Activated CD8-positive, alpha-beta memory T cell treated with anti-CD3 and anti-CD28 coated beads for 24 hours (primary cell): ENCODE measurements at regions not wholly inside any gene's neighbourhood (a gene's known extent, or its start where the extent isn't known, plus 50 kb on each side); places are given as distances from the start of the nearest gene placed in this dataset.
"Not testable (repeated sequence)": the region's sequence is repeated elsewhere in the genome, so short reads cannot be mapped to it uniquely, and the experiment has no call there.

Experiments
- DNase-seq: peaks from one replicate; pipeline ENCODE4 v3.0.0-alpha.2; 2020

- no peak for DNase-seq
Observed at GRCh38 chr10:85408388-85408787, 958.2 kb downstream of the GRID1 start.

- not testable (repeated sequence) for DNase-seq
Observed at GRCh38 chr10:85410586-85410985, 956.0 kb downstream of the GRID1 start.

- DNase-seq: no peak
Observed at GRCh38 chr10:85413570-85413969, 953.0 kb downstream of the GRID1 start.

- no peak for DNase-seq
Observed at GRCh38 chr10:85420501-85421191, 945.9 kb downstream of the GRID1 start.

- DNase-seq: no peak
Observed at GRCh38 chr10:85421421-85421820, 945.2 kb downstream of the GRID1 start.

GRCh38 chr10:85429126-85429525 lies 937.5 kb downstream of the GRID1 start:
- DNase-seq: no peak

GRCh38 chr10:85430991-85431390 lies 935.6 kb downstream of the GRID1 start:
- no peak for DNase-seq

- DNase-seq: no peak
Observed at GRCh38 chr10:85433248-85433647, 933.3 kb downstream of the GRID1 start.

GRCh38 chr10:85444868-85445267 lies 921.7 kb downstream of the GRID1 start:
- DNase-seq: no peak

- no peak for DNase-seq
Observed at GRCh38 chr10:85445702-85446101, 920.9 kb downstream of the GRID1 start.

GRCh38 chr10:85446827-85447226 lies 919.8 kb downstream of the GRID1 start:
- no peak for DNase-seq

- DNase-seq: no peak
Observed at GRCh38 chr10:85447690-85448089, 918.9 kb downstream of the GRID1 start.

GRCh38 chr10:85448716-85449115 lies 917.9 kb downstream of the GRID1 start:
- DNase-seq: no peak

GRCh38 chr10:85454386-85454785 lies 912.2 kb downstream of the GRID1 start:
- no peak for DNase-seq

GRCh38 chr10:85457191-85457590 lies 909.4 kb downstream of the GRID1 start:
- no peak for DNase-seq

- DNase-seq: no peak
Observed at GRCh38 chr10:85458324-85458723, 908.3 kb downstream of the GRID1 start.

GRCh38 chr10:85459906-85460305 lies 906.7 kb downstream of the GRID1 start:
- DNase-seq: no peak

- no peak for DNase-seq
Observed at GRCh38 chr10:85464336-85464735, 902.3 kb downstream of the GRID1 start.

GRCh38 chr10:85477979-85478378 lies 888.6 kb downstream of the GRID1 start:
- DNase-seq: no peak

- no peak for DNase-seq
Observed at GRCh38 chr10:85490431-85490830, 876.2 kb downstream of the GRID1 start.

GRCh38 chr10:85491652-85492051 lies 874.9 kb downstream of the GRID1 start:
- DNase-seq: no peak

- DNase-seq: no peak
Observed at GRCh38 chr10:85492684-85493083, 873.9 kb downstream of the GRID1 start.

GRCh38 chr10:85493703-85494102 lies 872.9 kb downstream of the GRID1 start:
- DNase-seq: no peak

GRCh38 chr10:85504641-85505040 lies 862.0 kb downstream of the GRID1 start:
- not testable (repeated sequence) for DNase-seq

- DNase-seq: no peak
Observed at GRCh38 chr10:85508159-85508558, 858.4 kb downstream of the GRID1 start.
